Astrocyte of the hippocampus (primary cell): ENCODE measurements at regions not wholly inside any gene's neighbourhood (a gene's known extent, or its start where the extent isn't known, plus 50 kb on each side); places are given as distances from the start of the nearest gene placed in this dataset.
A peak's percentile ranks its signal among the peaks of the same experiment; 100 is the strongest.
"Not testable (repeated sequence)": the region's sequence is repeated elsewhere in the genome, so short reads cannot be mapped to it uniquely, and the experiment has no call there.

Source experiments
- DNase-seq: peaks from one replicate; pipeline ENCODE4 v3.0.0; 2011; ENCODE audit warnings: low read depth, low spot score

GRCh38 chr7:24052572-24053260, 231.3 kb upstream of the NPY start:
- peak; percentile 84 for DNase-seq

GRCh38 chr7:24054236-24054635, 229.8 kb upstream of the NPY start:
- DNase-seq, result no peak

- no peak for DNase-seq
Observed at GRCh38 chr7:24057243-24057642, 226.7 kb upstream of the NPY start.

- DNase-seq, result no peak
Observed at GRCh38 chr7:24058953-24059352, 225.0 kb upstream of the NPY start.

GRCh38 chr7:24059775-24060174, 224.2 kb upstream of the NPY start:
- no peak for DNase-seq

- no peak for DNase-seq
Observed at GRCh38 chr7:24063721-24064120, 220.3 kb upstream of the NPY start.

- no peak for DNase-seq
Observed at GRCh38 chr7:24069751-24070150, 214.2 kb upstream of the NPY start.

GRCh38 chr7:24073651-24074420, 210.2 kb upstream of the NPY start:
- no peak for DNase-seq

GRCh38 chr7:24075426-24075810, 208.6 kb upstream of the NPY start:
- no peak for DNase-seq

GRCh38 chr7:24082826-24083225, 201.2 kb upstream of the NPY start:
- no peak for DNase-seq

- no peak for DNase-seq
Observed at GRCh38 chr7:24102988-24103387, 181.0 kb upstream of the NPY start.

GRCh38 chr7:24108906-24109376, 175.0 kb upstream of the NPY start:
- no peak for DNase-seq

- DNase-seq, result no peak
Observed at GRCh38 chr7:24110056-24110455, 173.9 kb upstream of the NPY start.

GRCh38 chr7:24113506-24113905, 170.5 kb upstream of the NPY start:
- DNase-seq, result no peak

- DNase-seq, result peak; percentile 61
Observed at GRCh38 chr7:24115661-24116060, 168.3 kb upstream of the NPY start.

GRCh38 chr7:24117903-24118499, 166.0 kb upstream of the NPY start:
- not testable (repeated sequence) for DNase-seq

GRCh38 chr7:24119852-24120251, 164.1 kb upstream of the NPY start:
- DNase-seq, result no peak

- DNase-seq, result peak; percentile 75
Observed at GRCh38 chr7:24123076-24123475, 160.9 kb upstream of the NPY start.

- no peak for DNase-seq
Observed at GRCh38 chr7:24125765-24126164, 158.2 kb upstream of the NPY start.

- DNase-seq, result no peak
Observed at GRCh38 chr7:24127930-24128329, 156.1 kb upstream of the NPY start.

GRCh38 chr7:24129597-24129996, 154.4 kb upstream of the NPY start:
- peak; percentile 78 for DNase-seq

GRCh38 chr7:24130631-24131030, 153.4 kb upstream of the NPY start:
- no peak for DNase-seq

GRCh38 chr7:24133691-24134090, 150.3 kb upstream of the NPY start:
- no peak for DNase-seq
